ENCODE measurements at regions not wholly inside any gene's neighbourhood (a gene's known extent, or its start where the extent isn't known, plus 50 kb on each side); places are given as distances from the start of the nearest gene placed in this dataset.

DNA sequence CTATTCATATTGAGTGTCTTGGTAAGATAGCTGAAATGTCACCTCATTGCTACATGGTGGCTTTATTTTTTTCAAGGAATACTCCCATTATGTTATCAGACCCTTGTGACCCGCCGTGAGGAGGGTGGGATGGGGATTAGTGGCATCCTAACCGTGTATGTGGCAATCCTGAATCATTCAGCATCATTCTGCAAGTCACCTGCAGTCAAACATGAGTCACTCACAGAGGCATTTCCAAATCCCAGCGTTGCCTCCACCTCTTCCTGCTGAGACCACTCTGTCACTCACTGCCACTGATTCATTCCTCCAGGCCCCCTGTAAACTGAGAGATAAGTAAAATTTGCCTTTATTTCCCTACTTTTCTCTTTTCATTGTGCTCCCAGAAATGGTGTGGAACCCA, 307.4 kb upstream of the KLHL29 start:
- H3K27ac Mint-ChIP-seq: no peak overlapping the region
- DNase-seq (no peak), ATAC-seq (no peak)
- no peak overlapping the region for H3K27ac ChIP-seq (ENCODE audit: low read length)
- TF ChIP-seq, protein P1, sequence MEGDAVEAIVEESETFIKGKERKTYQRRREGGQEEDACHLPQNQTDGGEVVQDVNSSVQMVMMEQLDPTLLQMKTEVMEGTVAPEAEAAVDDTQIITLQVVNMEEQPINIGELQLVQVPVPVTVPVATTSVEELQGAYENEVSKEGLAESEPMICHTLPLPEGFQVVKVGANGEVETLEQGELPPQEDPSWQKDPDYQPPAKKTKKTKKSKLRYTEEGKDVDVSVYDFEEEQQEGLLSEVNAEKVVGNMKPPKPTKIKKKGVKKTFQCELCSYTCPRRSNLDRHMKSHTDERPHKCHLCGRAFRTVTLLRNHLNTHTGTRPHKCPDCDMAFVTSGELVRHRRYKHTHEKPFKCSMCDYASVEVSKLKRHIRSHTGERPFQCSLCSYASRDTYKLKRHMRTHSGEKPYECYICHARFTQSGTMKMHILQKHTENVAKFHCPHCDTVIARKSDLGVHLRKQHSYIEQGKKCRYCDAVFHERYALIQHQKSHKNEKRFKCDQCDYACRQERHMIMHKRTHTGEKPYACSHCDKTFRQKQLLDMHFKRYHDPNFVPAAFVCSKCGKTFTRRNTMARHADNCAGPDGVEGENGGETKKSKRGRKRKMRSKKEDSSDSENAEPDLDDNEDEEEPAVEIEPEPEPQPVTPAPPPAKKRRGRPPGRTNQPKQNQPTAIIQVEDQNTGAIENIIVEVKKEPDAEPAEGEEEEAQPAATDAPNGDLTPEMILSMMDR (IDR thresholded peaks at IDR 0.05): no peak
- H3K36me3 Mint-ChIP-seq: no peaks in the 10 kb centered on the region
- intact Hi-C loops (cut with micrococcal nuclease): no loop called here
- H3K9me3 Mint-ChIP-seq: peaks cover 2 to 8% of the 10 kb centered on the region in 2 donors
- H3K4me1 Mint-ChIP-seq: no peaks in the 10 kb centered on the region
- no peaks in the 10 kb centered on the region for H3K27me3 Mint-ChIP-seq (ENCODE audit: low read depth in 2 of 2)
- H3K4me3 Mint-ChIP-seq: no peak overlapping the region
- H3K9me3 ChIP-seq (ENCODE audit: control insufficient read depth, insufficient read depth, low read length): no peaks in the 10 kb centered on the region
- H3K4me3 ChIP-seq (ENCODE audit: low read length): no peak overlapping the region
- no peaks in the 10 kb centered on the region for H3K4me1 ChIP-seq (ENCODE audit: control insufficient read depth, insufficient read depth, low read length)
- H3K36me3 ChIP-seq (ENCODE audit: control insufficient read depth, insufficient read depth, low read length): no peaks in the 10 kb centered on the region
- H3K27me3 ChIP-seq (ENCODE audit: control insufficient read depth, insufficient read depth, low read length): no peaks in the 10 kb centered on the region
- WGBS (ENCODE audit: insufficient coverage): 58% methylated on average over 4 of the region's 4 CpGs

DNA sequence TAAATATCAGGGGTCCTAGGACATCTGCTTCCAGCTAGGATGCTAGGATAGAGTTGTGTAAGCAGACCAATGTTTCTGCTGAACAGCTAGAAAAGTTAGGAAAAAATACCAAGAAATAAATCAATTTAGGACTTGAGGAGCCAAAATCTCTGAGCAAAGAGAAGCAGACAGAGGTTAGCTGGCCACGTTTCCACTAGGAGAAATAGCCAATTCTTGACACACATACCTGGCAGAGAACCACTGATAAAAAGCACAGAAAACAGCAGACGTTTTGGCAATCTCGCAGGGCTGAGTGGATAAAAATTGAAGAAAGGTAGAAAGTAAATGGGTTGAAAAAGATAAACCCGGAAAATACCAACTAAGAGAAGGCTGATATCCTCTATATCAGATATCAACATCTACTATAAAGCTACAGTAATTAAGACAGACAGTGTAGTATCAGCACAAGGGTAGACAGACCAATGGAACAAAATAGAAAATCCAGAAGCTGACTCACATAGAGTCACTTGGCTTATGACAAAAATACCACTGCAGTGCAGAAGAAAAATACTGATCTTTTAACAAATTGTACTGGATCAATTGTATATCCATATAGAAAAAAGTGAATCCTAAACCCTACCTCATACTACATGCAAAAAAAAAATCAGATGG, 306.1 kb upstream of the KLHL29 start:
- no peaks in the 10 kb centered on the region for H3K27me3 ChIP-seq (ENCODE audit: control insufficient read depth, insufficient read depth, low read length)
- H3K27ac ChIP-seq (ENCODE audit: low read length): no peak overlapping the region
- Mint-ChIP-seq H3K27ac (no peak overlapping the region), H3K4me1 (no peaks in the 10 kb centered on the region), H3K27me3 (ENCODE audit: low read depth in 2 of 2) (no peaks in the 10 kb centered on the region), H3K4me3 (no peak overlapping the region), H3K9me3 (peaks cover 6 to 12% of the 10 kb centered on the region in 2 donors), H3K36me3 (no peaks in the 10 kb centered on the region)
- DNase-seq (no peak), ATAC-seq (no peak)
- H3K4me1 ChIP-seq (ENCODE audit: control insufficient read depth, insufficient read depth, low read length): no peaks in the 10 kb centered on the region
- TF ChIP-seq, protein P1 (IDR thresholded peaks at IDR 0.05): no peak
- no peaks in the 10 kb centered on the region for H3K36me3 ChIP-seq (ENCODE audit: control insufficient read depth, insufficient read depth, low read length)
- intact Hi-C loops (cut with micrococcal nuclease): no loop called here
- H3K9me3 ChIP-seq (ENCODE audit: control insufficient read depth, insufficient read depth, low read length): no peaks in the 10 kb centered on the region
- H3K4me3 ChIP-seq (ENCODE audit: low read length): no peak overlapping the region
- 88% methylated on average over 1 of the region's 4 CpGs for WGBS (ENCODE audit: insufficient coverage)

DNA sequence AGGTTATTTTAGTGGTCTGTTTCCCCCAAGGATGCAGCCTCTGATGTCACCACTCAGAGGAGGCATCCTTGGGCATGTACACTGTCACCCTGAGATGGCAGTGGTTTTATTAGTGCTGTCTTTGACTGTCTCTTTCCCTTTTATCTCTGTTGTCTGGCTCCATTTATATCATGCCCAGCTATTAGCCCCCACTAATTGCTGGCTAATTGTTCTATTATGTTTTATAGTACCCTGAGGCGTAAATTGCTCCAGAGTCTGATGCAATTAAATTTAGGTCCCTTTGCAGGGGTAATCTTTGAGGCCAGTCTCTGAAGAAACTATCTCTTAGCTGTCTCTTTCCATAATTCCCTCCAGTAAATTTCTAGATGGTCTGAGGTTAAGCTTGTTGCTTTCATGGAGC, 301.0 kb upstream of the KLHL29 start:
- no peaks in the 10 kb centered on the region for H3K27me3 ChIP-seq (ENCODE audit: control insufficient read depth, insufficient read depth, low read length)
- H3K9me3 ChIP-seq (ENCODE audit: control insufficient read depth, insufficient read depth, low read length): peaks cover 8% of the 10 kb centered on the region
- H3K27ac ChIP-seq (ENCODE audit: low read length): no peak overlapping the region
- DNase-seq (no peak), ATAC-seq (no peak)
- H3K9me3 Mint-ChIP-seq: peaks cover 6 to 10% of the 10 kb centered on the region in 2 donors
- WGBS (ENCODE audit: insufficient coverage): 100% methylated on average over 1 of the region's 1 CpG
- H3K27me3 Mint-ChIP-seq (ENCODE audit: low read depth in 2 of 2): no peaks in the 10 kb centered on the region
- H3K4me1 ChIP-seq (ENCODE audit: control insufficient read depth, insufficient read depth, low read length): no peaks in the 10 kb centered on the region
- TF ChIP-seq, protein P1 (IDR thresholded peaks at IDR 0.05): no peak
- H3K4me3 Mint-ChIP-seq: no peak overlapping the region
- H3K36me3 ChIP-seq (ENCODE audit: control insufficient read depth, insufficient read depth, low read length): no peaks in the 10 kb centered on the region
- intact Hi-C loops (cut with micrococcal nuclease): no loop called here
- no peaks in the 10 kb centered on the region for H3K4me1 Mint-ChIP-seq
- H3K27ac Mint-ChIP-seq: no peak overlapping the region
- no peaks in the 10 kb centered on the region for H3K36me3 Mint-ChIP-seq
- no peak overlapping the region for H3K4me3 ChIP-seq (ENCODE audit: low read length)

DNA sequence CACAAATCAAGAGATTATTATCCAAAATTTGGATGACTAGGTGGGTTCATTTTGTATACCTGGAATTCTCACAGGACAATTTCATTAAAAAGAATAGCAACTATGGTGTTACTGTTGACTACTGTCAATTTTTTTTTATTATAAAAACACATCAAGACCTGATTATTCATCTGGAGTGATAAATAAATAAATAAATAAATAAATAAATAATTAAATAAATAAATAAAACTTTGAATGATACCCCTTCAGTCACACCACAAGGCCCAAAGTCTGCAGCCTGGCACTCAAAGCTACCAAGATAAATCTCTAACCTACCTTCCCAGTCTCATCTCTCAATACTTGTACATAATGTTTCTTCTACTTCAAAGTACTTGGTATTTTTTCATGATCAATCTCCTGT, 294.0 kb upstream of the KLHL29 start:
- H3K36me3 ChIP-seq (ENCODE audit: control insufficient read depth, insufficient read depth, low read length): no peaks in the 10 kb centered on the region
- TF ChIP-seq, protein P1 (IDR thresholded peaks at IDR 0.05): no peak
- Mint-ChIP-seq H3K36me3 (no peaks in the 10 kb centered on the region), H3K4me1 (no peaks in the 10 kb centered on the region), H3K4me3 (no peak overlapping the region), H3K9me3 (peaks cover 3 to 6% of the 10 kb centered on the region in 2 donors), H3K27ac (no peak overlapping the region), H3K27me3 (ENCODE audit: low read depth in 2 of 2) (no peaks in the 10 kb centered on the region)
- no peak overlapping the region for H3K4me3 ChIP-seq (ENCODE audit: low read length)
- DNase-seq (no peak), ATAC-seq (no peak)
- no peak overlapping the region for H3K27ac ChIP-seq (ENCODE audit: low read length)
- H3K9me3 ChIP-seq (ENCODE audit: control insufficient read depth, insufficient read depth, low read length): peaks cover 8% of the 10 kb centered on the region
- no peaks in the 10 kb centered on the region for H3K27me3 ChIP-seq (ENCODE audit: control insufficient read depth, insufficient read depth, low read length)
- intact Hi-C loops (cut with micrococcal nuclease): no loop called here
- no peaks in the 10 kb centered on the region for H3K4me1 ChIP-seq (ENCODE audit: control insufficient read depth, insufficient read depth, low read length)
